DOHH2 (cell line): ENCODE measurements at regions not wholly inside any gene's neighbourhood (a gene's known extent, or its start where the extent isn't known, plus 50 kb on each side); places are given as distances from the start of the nearest gene placed in this dataset.

ENCODE experiments used
- H3F3A ChIP-seq: fragments of 200-600 bp; sonication (generic), shearing (Covaris generic); 2 replicates; pipeline ENCODE4 v1.6.0; 2016; ENCODE audit warnings: antibody characterized with exemption, mild to moderate bottlenecking; ENCODE audit not compliant: control insufficient read depth, insufficient read depth
- H3K27ac ChIP-seq: fragments of 200-600 bp; sonication (generic); 2 replicates; pipeline ENCODE4 v1.5.1; 2014; ENCODE audit warnings: low read depth, mild to moderate bottlenecking, low read length, moderate library complexity
- H3K27me3 ChIP-seq: fragments of 200-600 bp; sonication (generic); 2 replicates; pipeline ENCODE4 v1.6.1; 2014; ENCODE audit warnings: mild to moderate bottlenecking, low read length, mixed read lengths; ENCODE audit not compliant: control insufficient read depth
- H3K36me3 ChIP-seq: fragments of 200-600 bp; sonication (generic); 2 replicates; pipeline ENCODE4 v1.6.1; 2014; ENCODE audit warnings: mild to moderate bottlenecking, low read length, moderate library complexity, mixed read lengths; ENCODE audit not compliant: control insufficient read depth
- H3K4me1 ChIP-seq: fragments of 200-600 bp; sonication (generic); 2 replicates; pipeline ENCODE4 v1.6.1; 2014; ENCODE audit warnings: mild to moderate bottlenecking, low read length, mixed read lengths; ENCODE audit not compliant: control insufficient read depth
- H3K4me2 ChIP-seq: fragments of 200-600 bp; sonication (generic); 2 replicates; pipeline ENCODE4 v1.6.0; 2014; ENCODE audit warnings: mild to moderate bottlenecking, low read length, moderate library complexity
- H3K4me3 ChIP-seq: fragments of 200-600 bp; sonication (generic); 2 replicates; pipeline ENCODE4 v1.5.1; 2014; ENCODE audit warnings: mild to moderate bottlenecking, low read length, mixed read lengths
- H3K79me2 ChIP-seq: fragments of 200-600 bp; sonication (generic); 2 replicates; pipeline ENCODE4 v1.6.1; 2014; ENCODE audit warnings: mild to moderate bottlenecking, low read length, mixed read lengths; ENCODE audit not compliant: control insufficient read depth
- H3K9me2 ChIP-seq: fragments of 200-600 bp; sonication (generic); replicated peaks from 2 replicates; pipeline ENCODE4 v1.6.1; 2014; ENCODE audit warnings: mild to moderate bottlenecking, low read length, mixed read lengths; ENCODE audit not compliant: control insufficient read depth
- H3K9me3 ChIP-seq: fragments of 200-600 bp; sonication (generic); 2 replicates; pipeline ENCODE4 v1.6.1; 2014; ENCODE audit warnings: antibody characterized with exemption, low read length, mixed read lengths; ENCODE audit not compliant: control insufficient read depth, insufficient read depth
- H4K20me1 ChIP-seq: fragments of 200-600 bp; sonication (generic); 2 replicates; pipeline ENCODE4 v1.6.0; 2014; ENCODE audit warnings: low read depth, mild to moderate bottlenecking, antibody characterized with exemption, low read length, moderate library complexity; ENCODE audit not compliant: control insufficient read depth, insufficient read depth
- EZH2phosphoT487 ChIP-seq: fragments of 200-600 bp; sonication (generic); IDR thresholded peaks from 2 replicates; pipeline ENCODE4 v1.6.1; 2017; ENCODE audit warnings: borderline replicate concordance, mild to moderate bottlenecking, antibody characterized with exemption, low read length, moderate library complexity, mixed read lengths
- TF ChIP-seq, protein P1 (sequence below): fragments of 200-600 bp; sonication (generic); IDR thresholded peaks from one replicate; pipeline ENCODE4 v1.5.1; 2014; ENCODE audit warnings: antibody characterized with exemption, mild to moderate bottlenecking, low read depth, low read length; ENCODE audit not compliant: poor library complexity, severe bottlenecking

- Histone ChIP-seq H3K79me2 (no peaks in the 10 kb centered on the region), H3K4me3 (no peak overlapping the region), H3K27ac (no peak overlapping the region), H3K9me2 (no peaks in the 10 kb centered on the region), H3K4me2 (no peak overlapping the region), H3F3A (no peaks in the 10 kb centered on the region), H3K9me3 (no peaks in the 10 kb centered on the region), H4K20me1 (no peaks in the 10 kb centered on the region), H3K4me1 (peaks cover 29% of the 10 kb centered on the region), H3K36me3 (no peaks in the 10 kb centered on the region), H3K27me3 (no peaks in the 10 kb centered on the region)
- TF ChIP-seq, protein P1, sequence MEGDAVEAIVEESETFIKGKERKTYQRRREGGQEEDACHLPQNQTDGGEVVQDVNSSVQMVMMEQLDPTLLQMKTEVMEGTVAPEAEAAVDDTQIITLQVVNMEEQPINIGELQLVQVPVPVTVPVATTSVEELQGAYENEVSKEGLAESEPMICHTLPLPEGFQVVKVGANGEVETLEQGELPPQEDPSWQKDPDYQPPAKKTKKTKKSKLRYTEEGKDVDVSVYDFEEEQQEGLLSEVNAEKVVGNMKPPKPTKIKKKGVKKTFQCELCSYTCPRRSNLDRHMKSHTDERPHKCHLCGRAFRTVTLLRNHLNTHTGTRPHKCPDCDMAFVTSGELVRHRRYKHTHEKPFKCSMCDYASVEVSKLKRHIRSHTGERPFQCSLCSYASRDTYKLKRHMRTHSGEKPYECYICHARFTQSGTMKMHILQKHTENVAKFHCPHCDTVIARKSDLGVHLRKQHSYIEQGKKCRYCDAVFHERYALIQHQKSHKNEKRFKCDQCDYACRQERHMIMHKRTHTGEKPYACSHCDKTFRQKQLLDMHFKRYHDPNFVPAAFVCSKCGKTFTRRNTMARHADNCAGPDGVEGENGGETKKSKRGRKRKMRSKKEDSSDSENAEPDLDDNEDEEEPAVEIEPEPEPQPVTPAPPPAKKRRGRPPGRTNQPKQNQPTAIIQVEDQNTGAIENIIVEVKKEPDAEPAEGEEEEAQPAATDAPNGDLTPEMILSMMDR, result no peak
- no peak for TF ChIP-seq EZH2phosphoT487
Observed at GRCh38 chr2:226303707-226304106, 495.9 kb downstream of the IRS1 start.

DNA sequence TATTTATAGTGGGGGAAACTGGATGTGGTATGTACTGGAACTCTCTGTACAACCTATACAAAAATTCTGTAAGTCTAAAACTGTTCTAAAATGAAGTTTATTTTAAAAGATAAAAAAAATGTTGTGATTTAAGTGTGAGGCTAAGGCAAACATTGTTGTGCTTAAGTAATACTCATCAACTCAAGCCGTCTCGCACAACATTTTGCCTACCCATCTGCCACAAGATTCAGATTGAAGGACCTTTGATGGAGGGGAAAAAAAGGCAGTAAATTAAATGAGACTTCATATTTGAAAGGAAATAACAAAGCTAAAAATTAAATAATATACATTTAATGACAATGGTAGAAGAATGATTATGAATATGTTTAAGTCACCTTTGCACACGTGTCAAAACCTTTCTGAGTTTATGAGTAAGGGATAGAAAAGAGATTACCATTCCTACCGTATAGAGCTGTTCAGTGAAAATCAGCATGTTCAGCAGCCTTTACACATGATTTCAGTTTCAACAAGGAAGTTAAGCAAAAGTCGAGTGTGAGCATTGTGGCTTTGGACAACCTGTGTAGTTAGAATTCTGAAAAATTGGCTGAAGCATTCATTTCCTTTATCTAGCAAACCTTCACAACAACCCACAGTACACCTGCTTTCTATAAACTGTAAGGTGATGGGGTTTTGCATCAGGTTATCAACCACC, 499.3 kb downstream of the IRS1 start:
- TF ChIP-seq, protein P1, result no peak
- no peak for TF ChIP-seq EZH2phosphoT487
- no peaks in the 10 kb centered on the region for H3K27me3 ChIP-seq
- H3K4me2 ChIP-seq, result peak overlapping the region; percentile 25; the same call in 1 of the 2 replicates
- no peaks in the 10 kb centered on the region for H3F3A ChIP-seq
- no peak overlapping the region for H3K27ac ChIP-seq
- no peaks in the 10 kb centered on the region for H3K36me3 ChIP-seq
- no peaks in the 10 kb centered on the region for H3K79me2 ChIP-seq
- H3K9me2 ChIP-seq, result no peaks in the 10 kb centered on the region
- no peaks in the 10 kb centered on the region for H4K20me1 ChIP-seq
- no peak overlapping the region for H3K4me3 ChIP-seq
- H3K9me3 ChIP-seq, result no peaks in the 10 kb centered on the region
- peaks cover 25% of the 10 kb centered on the region for H3K4me1 ChIP-seq

DNA sequence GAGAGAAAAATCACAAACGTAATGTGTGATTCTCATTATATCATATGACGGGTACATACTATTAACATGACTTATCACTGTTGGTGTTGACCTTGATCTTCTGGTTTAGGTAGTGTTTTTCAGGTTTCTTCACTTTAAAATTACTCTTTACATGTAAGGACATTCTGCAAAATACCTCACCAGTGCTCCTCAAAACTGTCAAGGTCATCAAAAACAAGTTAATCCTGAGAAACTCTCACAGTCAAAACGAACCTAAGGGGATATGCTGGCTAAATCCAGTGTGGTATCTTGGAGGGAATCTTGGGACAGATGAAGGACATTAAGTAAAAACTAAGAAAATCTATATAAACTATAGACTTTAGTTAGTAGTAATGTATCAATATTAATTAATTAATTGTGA, 499.8 kb downstream of the IRS1 start:
- H3F3A ChIP-seq, result no peaks in the 10 kb centered on the region
- H3K4me3 ChIP-seq, result no peak overlapping the region
- no peaks in the 10 kb centered on the region for H4K20me1 ChIP-seq
- peaks cover 23% of the 10 kb centered on the region for H3K4me1 ChIP-seq
- H3K9me2 ChIP-seq, result no peaks in the 10 kb centered on the region
- TF ChIP-seq EZH2phosphoT487, result no peak
- TF ChIP-seq, protein P1, result no peak
- H3K36me3 ChIP-seq, result no peaks in the 10 kb centered on the region
- no peaks in the 10 kb centered on the region for H3K9me3 ChIP-seq
- no peak overlapping the region for H3K27ac ChIP-seq
- no peaks in the 10 kb centered on the region for H3K27me3 ChIP-seq
- no peak overlapping the region for H3K4me2 ChIP-seq
- no peaks in the 10 kb centered on the region for H3K79me2 ChIP-seq
